ENCODE measurements at regions not wholly inside any gene's neighbourhood (a gene's known extent, or its start where the extent isn't known, plus 50 kb on each side); places are given as distances from the start of the nearest gene placed in this dataset.

- peaks cover 14% of the 10 kb centered on the region for H3K4me1 ChIP-seq (ENCODE audit: control insufficient read depth, low read length)
- no peak overlapping the region for H3K27ac ChIP-seq (ENCODE audit: low read depth, low read length)
- H3K4me3 ChIP-seq (ENCODE audit: low read length), result no peak overlapping the region
- no peaks in the 10 kb centered on the region for H3K36me3 ChIP-seq (ENCODE audit: control insufficient read depth, low read length)
- no peaks in the 10 kb centered on the region for H3K9me3 ChIP-seq (ENCODE audit: control insufficient read depth, insufficient read depth, low read length)
- H3K79me2 ChIP-seq (ENCODE audit: control insufficient read depth, low read length), result no peaks in the 10 kb centered on the region
- no peaks in the 10 kb centered on the region for H3F3A ChIP-seq (ENCODE audit: control insufficient read depth, insufficient read depth)
- H4K20me1 ChIP-seq (ENCODE audit: control insufficient read depth, insufficient read depth, low read depth, low read length), result no peaks in the 10 kb centered on the region
- no peak overlapping the region for H3K4me2 ChIP-seq (ENCODE audit: low read length)
- no peak for TF ChIP-seq CTCF (IDR thresholded peaks at IDR 0.05; ENCODE audit: low read depth, low read length, poor library complexity, severe bottlenecking)
- TF ChIP-seq EZH2phosphoT487 (IDR thresholded peaks at IDR 0.05; ENCODE audit: borderline replicate concordance, low read length), result no peak
- H3K27me3 ChIP-seq (ENCODE audit: control insufficient read depth, low read length), result peaks cover 21% of the 10 kb centered on the region
- H3K9me2 ChIP-seq (replicated peaks; ENCODE audit: control insufficient read depth, low read length), result no peaks in the 10 kb centered on the region
Observed at GRCh38 chr11:8833568-8834315, 77.2 kb upstream of the AKIP1 start.

DNA sequence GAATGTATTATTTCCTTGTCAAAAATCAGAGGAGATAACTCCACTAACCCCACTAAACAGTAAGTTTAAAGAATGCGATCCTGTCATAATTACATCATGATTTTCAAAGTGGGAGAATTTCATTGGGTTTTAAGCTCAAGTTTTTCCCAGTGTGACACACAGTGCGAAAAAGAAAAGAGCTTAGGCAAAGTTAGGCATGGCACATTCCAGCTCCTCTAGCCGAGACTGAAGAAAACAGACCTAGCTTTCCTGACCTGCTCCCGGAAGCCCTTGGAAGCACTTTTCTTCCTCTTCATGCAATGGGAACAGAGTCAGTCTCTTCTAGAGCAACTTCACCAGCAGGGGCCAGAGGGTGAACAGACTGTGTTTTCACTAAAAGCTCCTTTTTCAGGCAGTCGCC, 76.6 kb upstream of the AKIP1 start:
- TF ChIP-seq CTCF (IDR thresholded peaks at IDR 0.05; ENCODE audit: low read depth, low read length, poor library complexity, severe bottlenecking) (no peak), EZH2phosphoT487 (IDR thresholded peaks at IDR 0.05; ENCODE audit: borderline replicate concordance, low read length) (no peak)
- H3K4me2 ChIP-seq (ENCODE audit: low read length), result no peak overlapping the region

DNA sequence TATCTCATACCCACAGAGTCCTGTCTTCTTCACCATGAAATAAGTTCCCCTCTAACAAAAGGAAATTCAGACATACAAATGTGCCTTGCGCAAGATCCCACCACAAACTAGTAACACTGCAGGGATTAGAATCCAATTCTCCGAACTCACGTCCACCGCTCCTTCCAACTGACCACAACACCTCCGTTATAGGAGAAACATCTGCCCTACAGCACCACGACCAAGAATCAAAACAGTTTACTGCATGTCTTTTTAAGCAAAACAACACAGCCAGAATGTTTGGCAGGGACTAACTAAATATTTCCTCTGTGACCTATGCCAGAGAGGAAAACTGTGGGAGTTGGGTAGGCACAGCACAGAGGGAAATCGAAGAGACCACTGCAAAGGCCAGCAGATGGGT, 72.7 kb upstream of the AKIP1 start:
- peaks cover 18% of the 10 kb centered on the region for H3K27me3 ChIP-seq (ENCODE audit: control insufficient read depth, low read length)
- no peak overlapping the region for H3K27ac ChIP-seq (ENCODE audit: low read depth, low read length)
- TF ChIP-seq EZH2phosphoT487 (IDR thresholded peaks at IDR 0.05; ENCODE audit: borderline replicate concordance, low read length), result no peak
- no peak for TF ChIP-seq CTCF (IDR thresholded peaks at IDR 0.05; ENCODE audit: low read depth, low read length, poor library complexity, severe bottlenecking)
- H3K79me2 ChIP-seq (ENCODE audit: control insufficient read depth, low read length), result no peaks in the 10 kb centered on the region
- no peaks in the 10 kb centered on the region for H3K9me3 ChIP-seq (ENCODE audit: control insufficient read depth, insufficient read depth, low read length)
- H3F3A ChIP-seq (ENCODE audit: control insufficient read depth, insufficient read depth), result no peaks in the 10 kb centered on the region
- no peaks in the 10 kb centered on the region for H3K36me3 ChIP-seq (ENCODE audit: control insufficient read depth, low read length)
- H3K4me1 ChIP-seq (ENCODE audit: control insufficient read depth, low read length), result peaks cover 4% of the 10 kb centered on the region
- no peak overlapping the region for H3K4me2 ChIP-seq (ENCODE audit: low read length)
- no peaks in the 10 kb centered on the region for H4K20me1 ChIP-seq (ENCODE audit: control insufficient read depth, insufficient read depth, low read depth, low read length)
- H3K9me2 ChIP-seq (replicated peaks; ENCODE audit: control insufficient read depth, low read length), result no peaks in the 10 kb centered on the region
- H3K4me3 ChIP-seq (ENCODE audit: low read length), result no peak overlapping the region

More for the DNA sequence above, 76.6 kb upstream of the AKIP1 start:
- Histone ChIP-seq H3K36me3 (ENCODE audit: control insufficient read depth, low read length) (no peaks in the 10 kb centered on the region), H3F3A (ENCODE audit: control insufficient read depth, insufficient read depth) (no peaks in the 10 kb centered on the region), H3K9me2 (replicated peaks; ENCODE audit: control insufficient read depth, low read length) (no peaks in the 10 kb centered on the region), H3K27ac (ENCODE audit: low read depth, low read length) (no peak overlapping the region), H3K9me3 (ENCODE audit: control insufficient read depth, insufficient read depth, low read length) (no peaks in the 10 kb centered on the region), H4K20me1 (ENCODE audit: control insufficient read depth, insufficient read depth, low read depth, low read length) (no peaks in the 10 kb centered on the region), H3K4me1 (ENCODE audit: control insufficient read depth, low read length) (peaks cover 14% of the 10 kb centered on the region), H3K27me3 (ENCODE audit: control insufficient read depth, low read length) (peaks cover 22% of the 10 kb centered on the region), H3K4me3 (ENCODE audit: low read length) (no peak overlapping the region), H3K79me2 (ENCODE audit: control insufficient read depth, low read length) (no peaks in the 10 kb centered on the region)
